Liver (tissue), 2 donors: ENCODE measurements at regions not wholly inside any gene's neighbourhood (a gene's known extent, or its start where the extent isn't known, plus 50 kb on each side); places are given as distances from the start of the nearest gene placed in this dataset.

Experiments used
- JUND ChIP-seq, 2 donors: IDR thresholded peaks; 2 replicates each; pipeline ENCODE4 v1.6.1; 2016; ENCODE audit warnings: antibody characterized with exemption in 2 of 2
- SP1 ChIP-seq: IDR thresholded peaks from 2 replicates; pipeline ENCODE4 v1.6.1; 2018; ENCODE audit warnings: antibody characterized with exemption, mild to moderate bottlenecking
- donor health status: healthy.

DNA sequence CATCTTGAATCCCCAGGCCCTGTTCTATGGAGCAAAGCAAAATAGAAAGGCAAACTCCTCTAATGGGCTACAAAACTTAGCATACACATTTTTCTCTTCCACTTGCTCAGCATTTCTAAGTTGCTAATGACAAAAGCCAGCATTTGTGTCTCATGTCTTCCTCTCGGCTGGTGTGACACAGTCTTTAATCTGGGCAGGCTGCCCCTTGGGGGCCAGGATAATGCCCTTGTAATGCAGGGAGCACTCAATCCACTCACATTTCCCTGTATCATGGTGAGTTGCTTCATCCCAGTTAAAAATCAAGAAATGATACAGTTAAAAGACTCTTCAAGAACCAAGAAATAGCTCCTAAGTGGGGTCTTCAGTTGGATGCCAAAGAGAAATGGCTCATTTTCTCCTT is 109.1 kb upstream of the FBXO11 start:
- TF ChIP-seq SP1 (no peak), JUND (IDR thresholded peaks at IDR 0.05) (no peak)
